Gastroesophageal sphincter (tissue), 2 donors: ENCODE measurements at regions not wholly inside any gene's neighbourhood (a gene's known extent, or its start where the extent isn't known, plus 50 kb on each side); places are given as distances from the start of the nearest gene placed in this dataset.

Source experiments
- EP300 ChIP-seq: sonication (generic); formaldehyde crosslinking; IDR thresholded peaks from one replicate; pipeline ENCODE4 v1.6.1; 2017; ENCODE audit warnings: antibody characterized with exemption, mild to moderate bottlenecking
- POLR2A ChIP-seq, 2 donors: fragments of 450-650 bp; IDR thresholded peaks; one replicate each; pipeline ENCODE4 v1.6.1; 2017; ENCODE audit warnings: antibody characterized with exemption in 2 of 2, mild to moderate bottlenecking in 2 of 2, moderate library complexity in 1 of 2

GRCh38 chr5:165876538-165876937 lies 2371.1 kb downstream of the MAT2B start:
- TF ChIP-seq EP300 (no peak), POLR2A (IDR thresholded peaks at IDR 0.05) (no peak)
